SU-DHL-6 (cell line): ENCODE measurements at regions not wholly inside any gene's neighbourhood (a gene's known extent, or its start where the extent isn't known, plus 50 kb on each side); places are given as distances from the start of the nearest gene placed in this dataset.

Experiments
- CTCF ChIP-seq: fragments of 200-600 bp; sonication (generic); IDR thresholded peaks from one replicate; pipeline ENCODE4 v1.5.1; 2017; ENCODE audit warnings: antibody characterized with exemption, mild to moderate bottlenecking, low read length, moderate library complexity; ENCODE audit not compliant: insufficient read depth, poor library complexity, severe bottlenecking
- EZH2phosphoT487 ChIP-seq: fragments of 200-600 bp; sonication (generic), shearing (Covaris generic); conservative IDR thresholded peaks from 2 replicates; pipeline ENCODE4 v1.6.1; 2018; ENCODE audit warnings: mild to moderate bottlenecking, antibody characterized with exemption, low read length, moderate library complexity, mixed read lengths

GRCh38 chr11:86180851-86181250, 63.7 kb upstream of the EED start:
- TF ChIP-seq CTCF (no peak), EZH2phosphoT487 (no peak)
